GM19452 (cell line): ENCODE measurements at regions not wholly inside any gene's neighbourhood (a gene's known extent, or its start where the extent isn't known, plus 50 kb on each side); places are given as distances from the start of the nearest gene placed in this dataset.
"Not testable (repeated sequence)": the region's sequence is repeated elsewhere in the genome, so short reads cannot be mapped to it uniquely, and the experiment has no call there.

Experiments used
- ATAC-seq: cut with Tn5 transposase; IDR thresholded peaks from one replicate; pipeline ENCODE4 v1.9.1; 2021; ENCODE audit not compliant: unreplicated experiment

DNA sequence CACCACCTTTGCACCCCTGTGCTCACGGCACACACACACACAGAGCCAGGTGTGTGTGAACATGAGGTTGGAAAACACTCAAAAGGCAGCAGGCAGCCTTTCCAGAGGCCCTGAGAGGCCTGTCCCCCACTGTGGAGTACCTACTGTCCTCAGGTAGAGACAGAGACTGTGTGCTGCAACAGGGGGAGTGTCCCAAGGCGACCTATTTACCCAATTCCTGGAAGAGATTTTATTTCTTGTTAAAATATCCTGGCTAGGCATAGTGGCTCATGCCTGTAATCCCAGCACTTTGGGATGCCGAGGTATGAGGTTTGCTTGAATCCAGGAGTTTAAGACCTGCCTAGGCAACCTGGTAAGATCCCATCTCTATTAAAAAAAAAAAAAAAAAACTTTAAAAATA is 108.5 kb downstream of the COPRS start:
- ATAC-seq = no peak

DNA sequence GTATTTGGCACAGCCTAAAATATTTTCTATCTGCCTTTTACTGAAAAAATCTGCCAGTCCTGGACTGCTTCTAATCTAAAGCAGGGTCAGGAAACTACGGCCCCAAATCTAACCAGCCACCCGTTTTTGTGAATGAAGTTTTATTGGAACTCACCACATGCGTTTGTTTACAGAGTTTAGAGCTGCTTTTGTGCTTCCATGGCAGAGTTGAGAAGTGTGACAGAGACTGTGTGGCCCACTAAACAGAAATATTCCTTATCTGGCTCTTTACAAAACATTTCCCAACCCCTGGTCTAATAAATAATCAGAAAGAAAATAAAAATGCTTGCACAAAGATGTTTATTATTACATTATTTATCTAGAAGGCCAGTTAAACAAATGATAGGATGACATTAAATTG is 110.2 kb downstream of the COPRS start:
- no peak for ATAC-seq

DNA sequence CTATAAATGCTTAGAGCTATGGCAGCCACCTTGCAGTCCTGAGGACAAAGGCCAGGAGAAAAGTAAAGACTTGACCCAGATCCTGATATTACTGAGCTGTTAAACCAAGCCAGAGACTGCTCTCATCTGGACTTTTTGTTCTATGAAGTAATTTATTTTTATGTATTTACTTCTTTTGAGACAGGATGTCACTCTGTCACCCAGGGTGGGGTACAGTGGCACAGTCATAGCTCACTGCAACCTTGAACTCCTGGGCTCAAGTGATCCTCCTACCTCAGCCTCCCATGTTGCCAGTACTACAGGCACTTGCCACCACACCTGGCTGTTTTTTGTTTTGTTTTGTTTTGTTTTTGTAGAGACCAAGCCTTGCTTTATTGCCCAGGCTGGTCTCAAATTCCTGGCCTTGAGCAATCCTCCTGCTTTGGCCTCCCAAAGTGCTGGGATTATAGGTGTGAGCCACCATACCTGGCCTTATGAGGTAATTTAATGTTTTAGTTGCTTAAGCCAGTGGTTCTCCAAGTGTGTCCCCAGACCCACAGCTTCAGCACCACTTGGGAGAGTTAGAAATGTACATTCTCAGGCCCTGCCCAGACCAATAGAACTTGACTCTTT is 112.1 kb downstream of the COPRS start:
- ATAC-seq = no peak

DNA sequence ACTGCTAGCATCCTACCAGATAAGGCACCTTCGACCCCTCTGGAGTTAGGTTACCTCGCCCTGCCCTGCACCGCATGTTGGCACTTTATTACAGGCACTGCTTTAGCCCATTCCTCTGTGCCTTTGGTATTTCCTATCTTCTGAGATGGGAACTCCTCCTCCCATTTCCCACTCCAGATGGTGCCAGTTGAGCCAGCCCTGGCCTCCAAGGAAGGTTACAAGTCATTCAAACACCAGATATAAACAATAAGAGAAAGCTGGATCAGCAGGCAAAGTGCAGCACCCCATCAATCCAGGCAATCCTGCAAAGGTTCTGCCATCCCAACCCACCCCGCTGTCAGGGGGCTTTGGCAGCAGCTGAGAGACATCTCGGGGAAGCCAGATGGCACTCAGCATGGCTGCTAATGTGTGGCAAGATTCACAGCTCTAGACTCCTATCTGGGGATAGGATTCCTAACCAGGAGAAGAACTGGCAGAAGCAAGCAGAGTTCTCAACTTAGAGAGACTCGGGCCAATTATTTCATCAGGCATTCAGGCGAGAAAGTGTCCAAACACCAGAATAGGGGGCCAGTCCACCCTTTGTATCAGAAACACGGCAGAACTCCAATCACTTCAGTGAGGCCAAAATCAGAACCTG is 113.0 kb downstream of the COPRS start:
- ATAC-seq = no peak

DNA sequence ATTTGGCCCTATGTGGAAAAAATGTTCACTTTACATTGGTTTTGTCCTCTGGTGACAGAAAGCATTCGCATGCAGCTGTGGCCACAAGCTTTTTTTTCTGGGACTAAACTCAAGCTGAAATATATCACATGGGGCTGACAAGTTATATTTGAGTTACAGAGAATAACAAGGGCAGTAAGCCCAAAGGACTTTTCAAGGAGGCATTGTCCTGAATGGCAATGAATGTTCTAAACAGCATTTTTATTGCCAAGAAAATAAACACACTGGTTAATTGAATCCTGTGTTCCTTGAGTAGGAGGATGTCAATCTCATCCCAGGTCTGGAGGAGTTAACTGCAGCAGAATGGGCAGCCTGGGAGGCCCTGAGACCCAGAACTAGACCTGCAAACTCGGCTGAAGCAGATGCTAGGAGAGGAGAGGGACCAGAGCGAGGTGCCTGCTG is 114.5 kb downstream of the COPRS start:
- no peak for ATAC-seq

DNA sequence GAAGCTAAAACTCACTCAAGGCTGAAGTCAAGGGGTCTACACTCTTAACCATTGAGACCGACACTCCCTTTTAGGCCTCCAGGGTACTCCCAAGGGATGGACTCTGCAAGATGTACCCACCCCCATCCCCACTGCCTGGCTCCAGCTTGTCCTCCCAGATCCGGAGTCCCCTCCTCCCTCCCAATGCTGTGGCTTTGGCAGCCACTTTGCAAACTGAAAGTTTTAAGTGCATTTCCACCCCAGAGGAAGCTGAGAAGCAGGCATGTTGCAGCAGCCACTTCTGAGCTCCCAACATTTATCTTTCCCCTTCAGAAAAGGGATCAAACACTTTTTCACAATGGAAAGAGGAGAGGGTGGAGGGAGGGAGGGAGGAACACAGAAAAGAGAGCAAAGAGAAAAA is 115.2 kb downstream of the COPRS start:
- no peak for ATAC-seq

DNA sequence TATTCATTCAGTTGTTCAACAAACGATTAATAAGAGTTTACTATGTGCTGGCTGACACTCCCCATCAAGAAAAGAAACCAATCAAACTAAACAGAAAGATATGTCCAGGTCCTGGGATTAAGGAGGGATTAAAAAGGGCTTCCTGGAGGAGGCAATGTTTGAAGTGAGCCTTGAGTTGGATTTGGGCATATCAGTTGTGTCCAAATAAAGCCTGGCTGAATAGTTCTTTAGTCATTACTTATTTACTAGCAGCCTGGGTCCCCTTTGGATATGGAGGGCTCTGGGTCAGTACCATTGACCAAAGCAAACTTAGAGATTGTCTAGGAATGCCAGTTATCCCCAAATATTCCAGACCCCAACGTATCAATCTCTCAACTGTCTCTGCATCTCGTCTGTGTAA is 117.7 kb downstream of the COPRS start:
- ATAC-seq = no peak

DNA sequence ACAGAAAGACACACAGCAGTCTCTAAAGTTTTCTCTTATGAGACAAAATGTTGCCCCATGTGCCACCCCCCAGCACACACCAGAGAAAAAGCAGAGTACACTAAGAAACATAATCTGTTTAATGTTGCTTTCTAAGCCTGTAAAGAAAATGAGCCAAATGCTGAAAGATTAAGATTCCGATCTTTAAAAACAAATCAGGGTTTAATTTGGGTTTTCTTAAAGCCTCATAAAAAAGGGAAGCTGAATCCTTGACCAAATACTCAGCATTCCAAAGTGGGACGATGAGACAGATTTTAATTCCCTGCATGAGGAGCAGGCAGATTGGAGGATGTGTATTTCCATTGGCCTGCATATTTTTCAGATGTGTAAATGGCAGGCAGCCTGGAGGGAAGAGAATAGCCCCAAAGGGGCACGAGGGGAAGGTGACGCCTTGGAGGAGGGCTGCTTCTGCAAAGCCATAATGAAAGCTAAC is 118.4 kb downstream of the COPRS start:
- ATAC-seq = no peak

DNA sequence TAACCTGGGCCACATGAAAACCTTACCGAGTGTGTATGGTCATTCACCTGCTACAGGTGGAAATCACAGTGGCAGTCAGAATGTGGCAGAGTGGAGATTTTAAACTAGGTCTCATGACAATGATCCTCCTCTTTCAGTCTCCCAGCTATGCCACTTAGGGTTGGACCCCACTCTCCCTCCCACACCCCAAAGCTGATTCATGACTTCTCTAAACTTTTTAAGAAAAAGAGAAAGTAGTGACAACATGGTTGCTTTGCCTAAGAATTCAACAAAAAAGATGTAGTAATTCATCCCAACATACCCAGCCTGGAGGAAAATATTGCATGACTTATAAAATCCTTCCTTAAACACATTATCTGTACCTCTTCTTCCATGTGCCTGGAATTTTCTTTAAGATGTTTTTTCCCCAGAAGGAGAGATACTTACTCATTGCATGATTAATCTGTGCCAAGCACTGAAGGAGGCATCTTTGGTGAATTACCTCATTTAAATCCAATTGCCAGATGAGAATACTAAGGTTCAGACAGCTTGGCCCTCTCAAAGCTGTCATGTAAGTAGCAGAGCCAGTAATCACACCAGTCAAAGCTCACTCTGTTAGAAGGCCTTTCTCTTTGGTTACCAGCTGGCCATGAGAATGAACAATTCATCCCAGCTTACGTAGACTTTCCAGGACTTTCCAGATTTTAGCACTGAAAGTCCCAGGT is 119.9 kb downstream of the COPRS start:
- ATAC-seq = no peak

DNA sequence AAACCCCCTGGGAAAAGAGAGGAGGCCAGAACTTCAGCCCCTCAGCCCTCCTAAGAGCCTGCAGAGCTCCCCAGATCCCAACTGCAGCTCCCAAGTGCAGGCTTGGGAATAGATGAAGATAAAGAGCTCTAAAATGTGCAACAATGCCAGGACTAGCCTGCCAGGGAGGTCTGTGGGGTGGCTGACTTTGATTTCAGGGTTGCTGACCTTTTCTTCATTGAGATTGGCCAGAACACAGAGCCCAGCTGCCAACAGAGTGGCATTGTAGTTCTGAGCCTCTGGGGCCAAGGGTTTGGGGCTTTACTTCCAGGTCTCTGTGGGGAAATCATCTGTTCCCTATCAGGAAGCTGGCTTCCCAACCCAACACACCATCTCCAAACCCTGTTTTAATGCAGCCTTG is 120.6 kb downstream of the COPRS start:
- ATAC-seq = no peak

DNA sequence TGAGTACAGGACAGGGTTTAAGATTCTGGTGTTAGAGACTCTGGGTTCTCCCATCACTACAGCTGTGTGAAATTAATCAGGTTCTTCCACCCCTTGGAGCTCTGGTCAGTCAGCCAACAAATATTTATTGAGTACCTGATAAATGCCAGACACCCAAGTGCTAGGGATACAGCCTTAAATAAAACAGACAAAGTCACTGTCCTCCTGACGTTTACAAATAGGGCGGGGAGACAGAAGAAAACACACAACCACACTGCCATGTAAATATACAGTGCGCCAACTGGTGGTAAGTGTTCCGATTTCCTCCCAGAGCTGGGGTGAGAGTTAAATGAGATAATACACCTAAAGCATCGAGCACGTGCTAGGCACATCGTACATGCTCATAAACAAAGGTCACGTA is 121.0 kb downstream of the COPRS start:
- no peak for ATAC-seq

DNA sequence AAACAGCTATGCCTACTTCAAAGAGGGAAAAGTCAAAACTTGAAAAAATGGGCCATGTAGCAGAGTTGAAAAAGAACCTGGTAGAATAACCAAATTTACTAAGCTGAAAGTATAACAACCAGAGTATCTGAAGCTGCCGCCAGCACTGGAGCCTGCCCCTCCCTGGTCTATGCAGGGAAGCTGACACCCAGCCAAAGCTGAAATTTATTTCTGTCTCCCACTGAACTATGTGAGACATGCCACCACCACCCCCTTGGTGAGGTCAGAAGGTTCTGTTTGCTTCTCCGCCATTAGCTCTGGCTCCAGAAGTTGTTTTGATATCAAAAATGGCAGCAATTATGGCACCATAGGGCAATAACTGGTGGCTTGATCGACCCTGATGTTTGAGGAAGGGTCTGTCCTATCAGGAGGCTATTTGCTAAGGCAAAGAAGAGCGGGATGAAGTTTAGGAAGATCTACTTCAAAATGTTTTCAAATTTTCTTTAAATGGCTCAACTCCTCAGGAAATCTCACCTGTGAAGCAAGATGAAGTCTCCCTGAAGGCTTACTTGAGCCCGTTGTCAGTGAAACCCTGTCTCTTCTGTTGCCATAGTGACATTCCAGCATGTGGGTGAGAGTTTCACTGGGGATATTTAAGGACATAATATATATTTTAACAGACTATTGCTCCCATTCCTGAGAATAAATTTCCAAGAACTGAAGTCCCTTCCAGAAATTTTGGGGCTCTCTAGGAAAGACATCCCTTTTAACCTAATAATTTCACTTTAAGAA is 122.0 kb downstream of the COPRS start:
- ATAC-seq = no peak

DNA sequence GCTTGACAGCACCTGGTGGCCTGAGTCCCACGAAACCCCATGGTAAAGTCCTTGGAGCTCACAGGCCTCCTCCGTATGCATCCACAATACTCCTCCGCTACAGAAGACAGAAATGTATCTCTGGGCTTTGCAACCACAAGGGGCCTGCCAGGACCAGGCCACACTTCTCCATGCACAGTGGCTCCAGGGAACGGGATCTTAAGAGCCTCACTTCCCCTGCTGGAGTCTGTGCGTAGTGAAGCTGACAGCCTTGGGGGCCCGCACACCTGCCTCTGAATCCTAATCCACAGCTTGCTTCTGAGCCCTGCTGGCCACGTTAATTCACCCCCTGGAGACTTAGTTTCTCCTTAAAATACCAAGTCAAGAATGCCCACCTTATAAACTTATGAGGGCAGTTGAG is 125.7 kb downstream of the COPRS start:
- no peak for ATAC-seq

DNA sequence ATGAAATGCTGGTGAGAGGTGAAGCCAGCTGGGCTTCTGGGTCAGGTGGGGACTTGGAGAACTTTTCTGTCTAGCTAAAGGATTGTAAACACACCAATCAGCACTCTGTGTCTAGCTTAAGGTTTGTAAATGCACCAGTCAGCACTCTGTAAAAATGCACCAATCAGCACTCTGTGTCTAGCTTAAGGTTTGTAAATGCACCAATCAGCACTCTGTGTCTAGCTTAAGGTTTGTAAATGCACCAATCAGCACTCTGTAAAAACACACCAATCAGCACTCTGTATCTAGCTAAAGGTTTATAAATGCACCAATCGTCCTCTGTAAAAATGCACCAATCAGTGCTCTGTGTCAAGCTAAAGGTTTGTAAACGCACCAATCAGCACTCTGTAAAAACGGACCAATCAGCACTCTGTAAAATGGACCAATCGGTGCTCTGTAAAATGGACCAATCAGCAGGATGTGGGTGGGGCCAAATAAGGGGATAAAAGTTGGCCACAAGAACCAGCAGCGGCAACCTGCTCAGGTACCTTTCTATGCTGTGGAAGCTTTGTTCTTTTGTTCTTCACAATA is 127.4 kb downstream of the COPRS start:
- ATAC-seq = not testable (repeated sequence)

DNA sequence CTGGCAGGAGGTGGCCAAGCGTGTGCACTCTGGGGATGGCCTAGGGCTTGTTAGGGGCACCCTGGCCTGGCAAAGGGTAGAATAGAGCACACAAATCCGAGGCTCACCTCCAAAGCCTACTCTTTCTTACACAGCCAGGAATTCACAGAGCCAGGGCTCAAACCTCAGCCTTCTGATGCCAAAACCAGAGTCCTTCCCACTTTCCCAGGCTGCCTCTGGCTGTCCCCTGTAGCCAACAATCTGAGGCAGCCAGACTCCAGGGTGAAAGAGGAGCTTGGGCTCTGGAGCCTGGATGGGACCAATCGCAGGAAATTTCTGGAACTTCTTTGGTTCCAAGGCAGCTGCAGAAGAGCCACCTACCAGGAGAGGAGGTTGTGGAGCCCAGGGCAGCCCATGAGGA is 127.9 kb downstream of the COPRS start:
- ATAC-seq = no peak

DNA sequence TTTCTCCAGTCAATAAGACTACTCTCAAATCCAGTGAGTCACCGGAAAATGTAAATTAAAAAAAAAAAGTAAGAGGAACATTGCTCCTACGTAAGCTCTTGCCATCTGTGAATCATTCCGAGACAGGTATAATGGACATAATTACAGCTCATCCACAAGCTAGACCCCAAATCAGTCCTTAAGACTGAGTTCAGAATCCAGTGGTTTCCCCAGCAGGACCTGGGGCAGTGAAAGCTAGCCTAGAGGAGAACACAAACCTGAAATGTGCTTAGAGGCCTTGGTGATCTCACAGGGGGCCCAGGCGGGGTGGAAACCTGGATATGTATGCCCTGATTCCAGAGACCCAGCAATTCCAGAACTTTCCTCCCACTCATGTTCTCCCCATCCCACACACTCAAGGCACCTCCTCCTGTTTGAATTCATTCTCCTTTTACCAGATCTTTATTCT is 132.0 kb downstream of the COPRS start:
- no peak for ATAC-seq

DNA sequence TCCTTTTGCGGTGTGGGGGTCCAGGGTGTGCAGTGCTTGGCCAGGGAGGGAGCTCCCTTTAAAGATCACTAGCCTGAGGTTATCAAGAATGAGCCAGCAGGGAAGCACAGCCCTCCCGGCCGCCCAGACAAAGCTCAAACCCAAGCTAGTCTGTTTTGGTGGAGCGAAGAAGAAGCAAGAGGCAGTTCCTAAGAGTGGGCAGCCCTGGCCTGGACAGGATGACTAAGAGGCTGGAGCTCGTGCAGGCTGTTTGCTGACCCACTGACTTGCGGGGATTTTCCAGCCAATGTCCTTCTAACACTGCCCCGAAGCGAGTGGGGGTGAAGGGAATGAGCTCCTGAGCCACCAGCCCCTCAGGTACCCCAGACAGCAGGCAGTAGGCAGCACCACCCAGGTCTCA is 134.4 kb downstream of the COPRS start:
- no peak for ATAC-seq

DNA sequence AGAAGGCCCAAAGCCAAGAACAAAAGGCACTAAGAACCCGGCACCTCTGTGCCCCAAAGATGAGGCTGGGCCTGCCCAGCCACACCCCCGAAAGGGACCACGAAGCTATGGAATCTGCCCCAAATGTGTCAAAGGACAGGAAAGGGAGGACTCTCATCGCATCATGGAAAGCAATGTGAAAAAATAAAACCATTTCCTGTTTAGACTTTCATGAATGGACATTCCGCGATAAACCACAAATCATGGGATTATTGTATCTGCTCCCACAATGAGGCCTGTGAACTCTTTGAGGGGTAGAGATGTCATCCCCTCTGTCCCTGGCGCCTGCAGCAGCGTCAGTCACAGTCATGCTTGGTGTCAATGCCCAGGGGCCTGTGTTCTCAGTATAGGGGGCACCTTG is 135.0 kb downstream of the COPRS start:
- no peak for ATAC-seq

DNA sequence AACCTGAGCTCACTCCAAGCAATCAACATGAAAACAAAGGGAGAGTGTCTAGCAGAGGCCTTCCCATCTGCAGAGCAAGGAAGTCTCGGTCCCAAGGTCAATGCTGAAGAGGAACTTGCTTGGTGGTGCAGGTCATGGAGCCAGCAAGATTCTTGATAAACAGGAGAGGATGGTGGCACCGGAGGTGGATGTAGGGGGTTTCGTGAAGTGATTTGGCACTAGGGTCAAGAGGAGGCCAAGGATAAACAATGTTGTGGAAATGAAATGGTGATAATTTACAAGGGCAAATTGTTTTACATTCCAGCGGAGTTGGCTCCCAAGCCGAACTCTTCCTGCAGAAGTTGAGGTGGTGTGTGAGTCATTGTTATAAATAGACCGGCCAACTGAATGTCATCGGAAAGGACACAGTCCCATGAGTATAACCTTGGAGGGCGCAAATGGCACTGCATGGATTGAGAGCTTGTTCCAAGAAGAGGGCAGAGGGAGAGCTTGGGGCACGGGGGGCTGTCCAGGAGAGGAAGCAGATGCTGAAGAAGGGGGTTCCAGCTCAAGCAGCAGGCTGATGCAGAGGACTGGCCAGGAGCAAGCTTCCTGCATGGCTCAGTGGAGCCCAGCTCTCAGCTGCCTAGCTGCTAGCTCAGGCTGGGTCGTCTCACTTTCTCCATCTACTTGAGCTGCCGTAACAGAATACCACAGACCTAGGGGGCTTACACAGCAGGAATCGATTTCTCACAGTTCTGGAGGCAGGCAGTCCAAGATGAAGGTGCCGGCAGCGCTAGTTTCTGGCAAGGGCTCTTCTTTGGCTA is 136.6 kb downstream of the COPRS start:
- no peak for ATAC-seq

DNA sequence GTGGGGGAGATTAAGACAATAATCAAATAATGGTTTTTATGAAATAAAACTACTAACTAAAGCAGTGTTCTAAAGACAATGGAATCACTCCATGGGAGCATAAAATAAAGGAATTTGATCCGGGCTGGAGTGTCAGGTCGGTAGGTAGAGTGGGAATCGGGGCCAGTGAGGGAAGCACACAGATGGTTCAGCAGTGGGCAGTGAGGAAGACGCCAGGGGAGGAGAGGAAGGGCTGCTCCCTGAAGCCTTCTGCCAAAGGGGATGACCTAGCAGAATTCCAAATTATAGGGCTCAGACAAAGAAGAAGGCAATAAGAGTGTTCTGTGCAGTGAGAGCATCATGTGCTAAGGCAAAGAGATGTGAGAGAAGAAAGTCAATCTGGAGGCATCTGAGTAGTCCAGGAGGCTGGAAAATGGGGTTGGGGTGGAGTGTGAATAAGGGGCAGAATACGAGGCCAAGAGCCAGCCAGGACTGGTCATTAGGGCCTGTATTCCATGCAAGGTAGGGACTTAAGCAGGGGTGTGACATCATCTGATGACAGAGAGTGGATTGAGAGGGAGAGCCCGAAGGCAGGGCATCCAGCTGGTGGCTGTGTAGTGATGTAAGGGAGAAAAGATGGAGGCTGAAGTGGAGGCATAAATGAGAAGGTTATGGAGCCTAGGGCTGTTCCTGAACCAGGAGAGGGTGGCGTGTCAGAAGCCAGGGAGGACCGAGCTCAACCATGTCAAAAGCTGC is 137.6 kb downstream of the COPRS start:
- ATAC-seq = no peak
